ENCODE measurements at regions not wholly inside any gene's neighbourhood (a gene's known extent, or its start where the extent isn't known, plus 50 kb on each side); places are given as distances from the start of the nearest gene placed in this dataset.

DNA sequence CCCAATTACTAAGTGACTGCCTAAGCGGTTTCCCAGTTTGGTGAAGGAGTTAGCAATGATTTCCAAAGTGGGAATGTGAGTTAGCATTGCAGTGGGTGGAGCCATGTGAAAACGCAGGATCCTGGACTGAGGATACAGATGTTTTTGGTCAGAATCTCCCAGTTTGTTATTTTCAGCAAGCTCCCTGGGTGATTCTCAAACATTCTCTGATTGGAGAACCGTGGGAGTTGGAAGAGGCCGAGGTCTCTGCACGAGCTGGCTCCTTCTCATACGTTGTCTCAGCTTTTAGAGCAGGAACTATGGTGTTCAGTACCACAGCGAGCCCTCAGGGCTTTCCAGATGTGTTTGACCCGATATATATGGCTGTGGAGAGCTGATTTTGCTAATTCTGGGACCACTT is 396.5 kb upstream of the NPVF start:
- no peak overlapping the region for H3K27ac ChIP-seq
- DNase-seq = no peak
- intact Hi-C loops (cut with DNase I) = no loop called here

DNA sequence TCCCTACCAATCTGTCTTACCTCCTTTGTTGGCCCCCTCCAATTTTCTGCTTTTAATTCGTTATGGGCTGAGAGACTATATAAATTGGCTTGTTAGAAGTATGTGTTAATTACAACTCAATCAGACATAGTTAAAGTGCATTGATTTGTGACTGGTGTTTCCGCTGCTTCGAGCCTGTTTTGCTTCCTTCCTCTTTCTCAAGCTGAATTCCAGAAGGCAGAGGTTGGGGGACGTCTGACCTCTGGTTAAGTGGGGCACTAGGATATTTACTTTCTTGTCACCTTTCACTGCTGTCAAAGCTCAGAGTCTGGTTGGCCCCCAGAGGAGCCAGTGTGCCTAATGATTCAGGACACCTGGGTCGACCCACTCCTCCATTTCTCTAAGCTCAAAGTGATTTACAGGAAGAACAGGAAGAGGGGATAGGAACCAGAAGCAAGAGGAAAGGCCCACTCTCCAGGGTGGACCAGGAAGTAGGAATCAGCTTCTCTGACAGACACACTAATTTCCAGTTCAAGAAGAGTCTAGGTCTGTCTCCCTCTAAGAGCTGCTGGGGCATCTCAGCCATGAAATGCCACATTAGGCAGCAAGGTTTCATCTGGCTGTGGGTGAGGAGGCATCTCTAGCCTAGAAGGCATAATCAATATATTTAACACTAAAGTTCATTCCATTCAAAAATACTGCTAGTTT is 397.2 kb upstream of the NPVF start:
- H3K36me3 ChIP-seq = no peaks in the 10 kb centered on the region
- H3K27me3 ChIP-seq = no peaks in the 10 kb centered on the region
- H3K4me1 ChIP-seq = no peaks in the 10 kb centered on the region
- TF ChIP-seq POLR2A (IDR thresholded peaks at IDR 0.05) = no peak
- TF ChIP-seq, protein P1, sequence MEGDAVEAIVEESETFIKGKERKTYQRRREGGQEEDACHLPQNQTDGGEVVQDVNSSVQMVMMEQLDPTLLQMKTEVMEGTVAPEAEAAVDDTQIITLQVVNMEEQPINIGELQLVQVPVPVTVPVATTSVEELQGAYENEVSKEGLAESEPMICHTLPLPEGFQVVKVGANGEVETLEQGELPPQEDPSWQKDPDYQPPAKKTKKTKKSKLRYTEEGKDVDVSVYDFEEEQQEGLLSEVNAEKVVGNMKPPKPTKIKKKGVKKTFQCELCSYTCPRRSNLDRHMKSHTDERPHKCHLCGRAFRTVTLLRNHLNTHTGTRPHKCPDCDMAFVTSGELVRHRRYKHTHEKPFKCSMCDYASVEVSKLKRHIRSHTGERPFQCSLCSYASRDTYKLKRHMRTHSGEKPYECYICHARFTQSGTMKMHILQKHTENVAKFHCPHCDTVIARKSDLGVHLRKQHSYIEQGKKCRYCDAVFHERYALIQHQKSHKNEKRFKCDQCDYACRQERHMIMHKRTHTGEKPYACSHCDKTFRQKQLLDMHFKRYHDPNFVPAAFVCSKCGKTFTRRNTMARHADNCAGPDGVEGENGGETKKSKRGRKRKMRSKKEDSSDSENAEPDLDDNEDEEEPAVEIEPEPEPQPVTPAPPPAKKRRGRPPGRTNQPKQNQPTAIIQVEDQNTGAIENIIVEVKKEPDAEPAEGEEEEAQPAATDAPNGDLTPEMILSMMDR (IDR thresholded peaks at IDR 0.05) = no peak
- intact Hi-C loops (cut with DNase I) = no loop called here
- no peak overlapping the region for H3K27ac ChIP-seq
- ATAC-seq = no peak
- WGBS (ENCODE audit: insufficient coverage, low coverage, low lambda C conversion rate, missing lambda C conversion rate) = 25% methylated on average over 5 of the region's 5 CpGs
- no peak for DNase-seq
- H3K4me3 ChIP-seq = no peak overlapping the region
- no peaks in the 10 kb centered on the region for H3K9me3 ChIP-seq

More for the DNA sequence above, 396.5 kb upstream of the NPVF start:
- H3K9me3 ChIP-seq = no peaks in the 10 kb centered on the region
- WGBS (ENCODE audit: insufficient coverage, low coverage, low lambda C conversion rate, missing lambda C conversion rate) = 62% methylated on average over 4 of the region's 8 CpGs
- peak in 2 of 4 donors; percentile 24 to 37 for ATAC-seq
- H3K36me3 ChIP-seq = no peaks in the 10 kb centered on the region
- H3K4me3 ChIP-seq = no peak overlapping the region
- no peak for TF ChIP-seq POLR2A (IDR thresholded peaks at IDR 0.05)
- TF ChIP-seq, protein P1 (IDR thresholded peaks at IDR 0.05) = no peak
- H3K4me1 ChIP-seq = no peaks in the 10 kb centered on the region
- no peaks in the 10 kb centered on the region for H3K27me3 ChIP-seq

DNA sequence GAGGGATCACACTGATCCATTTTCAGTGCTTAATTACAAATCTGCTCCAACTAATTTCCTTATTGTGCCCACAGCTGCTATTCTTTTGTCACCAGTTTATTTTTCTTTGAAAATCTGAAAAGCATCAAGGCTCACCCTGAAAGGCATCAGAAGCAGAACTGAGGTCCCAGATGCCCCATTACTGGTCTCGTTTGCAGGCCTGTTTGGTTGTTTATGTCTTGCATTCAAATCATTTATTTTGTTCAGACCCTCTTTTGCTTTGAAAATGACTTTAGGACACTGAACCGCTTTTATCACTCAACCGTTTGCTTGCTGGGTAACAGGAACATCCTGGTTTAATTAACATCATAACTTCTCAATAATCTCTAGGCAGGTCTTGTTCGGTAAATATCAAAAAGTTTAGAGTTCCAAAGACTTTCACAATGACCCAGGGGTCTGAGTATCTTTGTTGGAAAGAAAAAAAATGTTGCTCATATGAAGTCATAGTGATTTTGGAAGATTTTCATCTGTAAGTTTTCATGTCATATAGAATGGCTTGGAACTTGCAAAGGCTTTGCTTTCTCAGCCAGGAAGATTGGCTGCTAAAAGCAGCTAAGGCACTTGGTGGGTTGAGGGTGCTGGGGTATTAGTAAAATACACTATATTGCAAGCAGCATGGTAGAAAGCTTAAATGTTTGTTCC is 398.3 kb upstream of the NPVF start:
- Histone ChIP-seq H3K4me3 (no peak overlapping the region), H3K9me3 (no peaks in the 10 kb centered on the region), H3K4me1 (no peaks in the 10 kb centered on the region), H3K27me3 (no peaks in the 10 kb centered on the region), H3K36me3 (no peaks in the 10 kb centered on the region), H3K27ac (no peak overlapping the region)
- TF ChIP-seq, protein P1 (IDR thresholded peaks at IDR 0.05) = no peak
- no peak for TF ChIP-seq POLR2A (IDR thresholded peaks at IDR 0.05)
- no peak for ATAC-seq
- 63% methylated on average over 4 of the region's 4 CpGs for WGBS (ENCODE audit: insufficient coverage, low coverage, low lambda C conversion rate, missing lambda C conversion rate)
- intact Hi-C loops (cut with DNase I) = no loop called here
- DNase-seq = no peak

DNA sequence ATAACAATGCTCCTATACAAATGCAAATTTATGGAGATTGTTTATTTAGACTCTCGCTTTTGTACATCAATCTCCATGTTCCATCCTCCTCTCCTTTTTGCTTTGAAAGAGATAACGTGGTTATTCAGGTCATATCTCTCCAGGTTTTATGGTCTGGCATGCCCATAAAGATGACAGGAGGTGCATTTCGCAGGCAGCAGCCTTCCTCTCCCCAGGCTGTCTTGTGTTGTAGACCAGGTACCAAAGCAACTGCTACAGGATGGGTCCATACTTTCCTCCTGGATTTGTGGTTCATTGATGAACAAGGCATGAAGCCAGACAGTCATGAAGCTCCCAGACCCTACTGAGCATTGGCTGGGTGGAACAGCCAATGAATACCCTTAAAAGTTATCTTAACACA is 400.2 kb upstream of the NPVF start:
- H3K4me3 ChIP-seq = no peak overlapping the region
- TF ChIP-seq, protein P1 (IDR thresholded peaks at IDR 0.05) = no peak
- no peak for TF ChIP-seq POLR2A (IDR thresholded peaks at IDR 0.05)
- no peak overlapping the region for H3K27ac ChIP-seq
- no peaks in the 10 kb centered on the region for H3K36me3 ChIP-seq
- H3K4me1 ChIP-seq = no peaks in the 10 kb centered on the region
- DNase-seq (no peak), ATAC-seq (no peak)
- H3K27me3 ChIP-seq = no peaks in the 10 kb centered on the region
- intact Hi-C loops (cut with DNase I) = no loop called here
- 50% methylated on average over 3 of the region's 3 CpGs for WGBS (ENCODE audit: insufficient coverage, low coverage, low lambda C conversion rate, missing lambda C conversion rate)
- H3K9me3 ChIP-seq = no peaks in the 10 kb centered on the region
